ENCODE measurements at regions not wholly inside any gene's neighbourhood (a gene's known extent, or its start where the extent isn't known, plus 50 kb on each side); places are given as distances from the start of the nearest gene placed in this dataset.

GRCh38 chr5:20370061-20370460, 382.1 kb upstream of the CDH18 start:
- TF ChIP-seq EZH2 (IDR thresholded peaks at IDR 0.05), result no peak
- TF ChIP-seq CTCF (IDR thresholded peaks at IDR 0.05), result no peak
- H3K4me2 ChIP-seq, result no peak overlapping the region
- H3K27ac ChIP-seq, result no peak overlapping the region
- H3K9me3 ChIP-seq (ENCODE audit: low read depth), result no peaks in the 10 kb centered on the region
- H3K9me3 Mint-ChIP-seq, result no peaks in the 10 kb centered on the region
- no peaks in the 10 kb centered on the region for H3K79me2 ChIP-seq (ENCODE audit: low read depth)
- H3K27me3 ChIP-seq, result no peaks in the 10 kb centered on the region
- H3K4me3 Mint-ChIP-seq, result no peak overlapping the region
- no peak overlapping the region for H3K4me3 ChIP-seq
- no peaks in the 10 kb centered on the region for H3K27me3 Mint-ChIP-seq (ENCODE audit: insufficient read depth, low read depth)
- H3K9ac ChIP-seq, result no peak overlapping the region
- no peak overlapping the region for H3K27ac Mint-ChIP-seq
- H3F3A ChIP-seq (ENCODE audit: low read depth), result no peaks in the 10 kb centered on the region
- H3K36me3 Mint-ChIP-seq, result no peaks in the 10 kb centered on the region
- H2AFZ ChIP-seq (replicated peaks), result no peak overlapping the region
- H4K20me1 ChIP-seq (ENCODE audit: low read depth), result no peaks in the 10 kb centered on the region
- peaks cover 4% of the 10 kb centered on the region for H3K4me1 Mint-ChIP-seq
- H3K36me3 ChIP-seq, result no peaks in the 10 kb centered on the region
- H3K4me1 ChIP-seq, result no peaks in the 10 kb centered on the region
- DNase-seq (ENCODE audit: low spot score), result no peak

GRCh38 chr5:20369518-20369885, 381.5 kb upstream of the CDH18 start:
- H3K4me3 ChIP-seq, result no peak overlapping the region
- Mint-ChIP-seq H3K27ac (no peak overlapping the region), H3K4me1 (peaks cover 4% of the 10 kb centered on the region), H3K36me3 (no peaks in the 10 kb centered on the region), H3K4me3 (no peak overlapping the region), H3K27me3 (ENCODE audit: insufficient read depth, low read depth) (no peaks in the 10 kb centered on the region), H3K9me3 (no peaks in the 10 kb centered on the region)
- H3K4me2 ChIP-seq, result no peak overlapping the region
- H4K20me1 ChIP-seq (ENCODE audit: low read depth), result no peaks in the 10 kb centered on the region
- H3K27ac ChIP-seq, result no peak overlapping the region
- no peaks in the 10 kb centered on the region for H3K79me2 ChIP-seq (ENCODE audit: low read depth)
- TF ChIP-seq EZH2phosphoT487 (IDR thresholded peaks at IDR 0.05) (no peak), CTCF (IDR thresholded peaks at IDR 0.05) (no peak), EZH2 (IDR thresholded peaks at IDR 0.05) (no peak)
- no peaks in the 10 kb centered on the region for H3K27me3 ChIP-seq
- DNase-seq (ENCODE audit: low spot score), result no peak
- H3F3A ChIP-seq (ENCODE audit: low read depth), result no peaks in the 10 kb centered on the region
- no peaks in the 10 kb centered on the region for H3K36me3 ChIP-seq
- no peak overlapping the region for H2AFZ ChIP-seq (replicated peaks)
- H3K9me3 ChIP-seq (ENCODE audit: low read depth), result no peaks in the 10 kb centered on the region
- no peaks in the 10 kb centered on the region for H3K4me1 ChIP-seq
- no peak overlapping the region for H3K9ac ChIP-seq

- no peak overlapping the region for H2AFZ ChIP-seq (replicated peaks)
- Mint-ChIP-seq H3K9me3 (no peaks in the 10 kb centered on the region), H3K27ac (no peak overlapping the region), H3K4me3 (no peak overlapping the region), H3K36me3 (no peaks in the 10 kb centered on the region), H3K4me1 (peaks cover 4% of the 10 kb centered on the region), H3K27me3 (ENCODE audit: insufficient read depth, low read depth) (no peaks in the 10 kb centered on the region)
- no peak overlapping the region for H3K9ac ChIP-seq
- TF ChIP-seq EZH2 (IDR thresholded peaks at IDR 0.05) (no peak), CTCF (IDR thresholded peaks at IDR 0.05) (no peak), EZH2phosphoT487 (IDR thresholded peaks at IDR 0.05) (no peak)
- no peak overlapping the region for H3K4me2 ChIP-seq
- no peak for DNase-seq (ENCODE audit: low spot score)
- H3K36me3 ChIP-seq, result no peaks in the 10 kb centered on the region
- no peaks in the 10 kb centered on the region for H3F3A ChIP-seq (ENCODE audit: low read depth)
- no peaks in the 10 kb centered on the region for H3K9me3 ChIP-seq (ENCODE audit: low read depth)
- H3K79me2 ChIP-seq (ENCODE audit: low read depth), result no peaks in the 10 kb centered on the region
- no peak overlapping the region for H3K4me3 ChIP-seq
- H3K27ac ChIP-seq, result no peak overlapping the region
- H3K27me3 ChIP-seq, result no peaks in the 10 kb centered on the region
- no peaks in the 10 kb centered on the region for H4K20me1 ChIP-seq (ENCODE audit: low read depth)
- no peaks in the 10 kb centered on the region for H3K4me1 ChIP-seq
These were observed 380.8 kb upstream of the CDH18 start for GRCh38 chr5:20368571-20369517.
